Right ventricle myocardium superior (tissue), 1 donor: ENCODE measurements at regions not wholly inside any gene's neighbourhood (a gene's known extent, or its start where the extent isn't known, plus 50 kb on each side); places are given as distances from the start of the nearest gene placed in this dataset.

ENCODE experiments used
- ATAC-seq: fragments of 200-7000 bp; cut with Tn5 transposase; one replicate; pipeline ENCODE4 v1.9.1; 2020; ENCODE audit warnings: mild to moderate bottlenecking; ENCODE audit not compliant: poor library complexity
- DNase-seq: peaks from one replicate; pipeline ENCODE4 v3.0.0-alpha.2; 2020
- intact Hi-C: fragments of 100-400 bp; cut with DNase I; formaldehyde crosslinking; loops from one replicate; pipeline ENCODE4 v1.11.2; 2022
- donor health status: DM: no; HTN: yes; CAD: no; lungs with severe emphysema.

DNA sequence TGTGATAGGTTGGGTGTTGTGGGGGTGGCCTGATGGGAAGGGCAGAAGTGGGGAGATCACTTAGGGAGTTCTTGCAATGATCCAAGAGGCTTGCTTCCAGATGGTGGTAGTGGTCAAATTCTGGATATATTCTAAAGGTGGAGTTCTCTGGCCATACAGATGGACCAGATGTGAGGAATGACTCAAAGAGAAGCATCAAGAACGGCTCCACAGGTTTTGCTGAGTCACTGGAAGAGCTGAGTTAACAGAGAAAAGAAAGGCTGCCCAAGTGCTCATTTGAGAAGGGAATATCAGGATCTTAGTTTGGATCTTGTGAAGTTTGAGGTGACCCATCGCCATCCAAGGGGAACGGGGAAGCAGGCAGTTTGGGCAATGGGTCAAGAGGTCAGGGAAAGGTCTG is 192.9 kb upstream of the GALNT2 start:
- intact Hi-C loops, result no loop called here
- DNase-seq (no peak), ATAC-seq (no peak)

DNA sequence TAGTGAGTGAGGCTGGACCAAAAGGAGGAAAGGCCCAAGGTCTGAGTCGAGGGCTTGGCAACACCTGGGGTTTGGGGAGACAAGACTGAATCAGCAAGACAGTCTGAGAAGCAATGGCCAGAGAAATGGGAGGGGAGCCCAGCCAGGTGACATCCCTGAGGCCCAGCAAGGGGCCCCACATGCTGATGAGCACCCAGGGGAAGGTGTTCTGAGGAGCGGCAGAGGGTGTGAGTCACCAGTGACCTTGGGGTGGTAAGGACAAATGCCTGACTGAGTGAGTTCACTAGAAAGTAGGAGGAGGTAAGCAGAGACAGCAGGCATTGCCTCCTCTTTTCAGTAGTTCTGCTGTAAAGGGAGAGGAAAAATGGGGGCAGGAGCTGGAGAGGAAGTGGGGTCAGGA is 192.4 kb upstream of the GALNT2 start:
- ATAC-seq (no peak), DNase-seq (no peak)
- intact Hi-C loops, result no loop called here

DNA sequence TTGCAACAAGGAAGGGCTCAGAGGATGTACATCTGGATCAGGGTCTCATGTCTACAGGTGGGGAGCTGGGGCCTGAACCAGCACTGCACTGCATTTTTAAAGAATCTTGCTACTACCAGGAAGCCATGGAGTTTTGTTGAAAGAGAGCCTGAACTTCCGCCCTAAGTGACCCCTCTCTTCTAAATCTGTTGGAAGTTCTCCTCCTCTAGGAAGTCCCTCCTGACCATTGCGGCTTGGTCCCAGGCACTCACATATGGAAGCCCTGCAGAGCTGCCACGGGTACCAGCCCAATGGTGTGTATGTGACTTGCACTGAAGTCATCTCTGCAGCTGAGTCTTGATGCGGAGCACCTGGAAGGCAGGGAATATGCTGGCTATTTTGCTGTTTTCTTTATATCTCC is 192.0 kb upstream of the GALNT2 start:
- no peak for ATAC-seq
- no peak for DNase-seq
- intact Hi-C loops, result no loop called here

DNA sequence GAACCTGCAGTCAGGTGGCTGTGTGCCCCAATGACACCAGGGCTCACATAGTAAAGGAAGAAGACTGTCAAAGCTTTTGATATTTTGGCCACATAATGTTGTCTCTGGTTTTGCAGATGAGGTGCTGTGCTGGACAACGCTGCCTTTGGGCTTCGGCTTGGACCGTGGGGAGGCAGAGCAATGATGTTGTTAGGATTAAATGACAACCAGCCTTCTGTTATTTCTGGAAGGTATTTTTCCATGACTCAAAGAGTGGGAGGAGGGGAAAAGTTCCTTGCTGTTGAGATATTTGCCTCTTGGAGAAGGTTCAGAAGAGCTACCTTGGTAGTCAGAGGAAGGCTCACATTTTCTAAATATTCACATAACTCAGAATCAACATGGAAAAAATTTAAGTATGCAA is 187.3 kb upstream of the GALNT2 start:
- DNase-seq (no peak), ATAC-seq (no peak)
- intact Hi-C loops, result no loop called here

DNA sequence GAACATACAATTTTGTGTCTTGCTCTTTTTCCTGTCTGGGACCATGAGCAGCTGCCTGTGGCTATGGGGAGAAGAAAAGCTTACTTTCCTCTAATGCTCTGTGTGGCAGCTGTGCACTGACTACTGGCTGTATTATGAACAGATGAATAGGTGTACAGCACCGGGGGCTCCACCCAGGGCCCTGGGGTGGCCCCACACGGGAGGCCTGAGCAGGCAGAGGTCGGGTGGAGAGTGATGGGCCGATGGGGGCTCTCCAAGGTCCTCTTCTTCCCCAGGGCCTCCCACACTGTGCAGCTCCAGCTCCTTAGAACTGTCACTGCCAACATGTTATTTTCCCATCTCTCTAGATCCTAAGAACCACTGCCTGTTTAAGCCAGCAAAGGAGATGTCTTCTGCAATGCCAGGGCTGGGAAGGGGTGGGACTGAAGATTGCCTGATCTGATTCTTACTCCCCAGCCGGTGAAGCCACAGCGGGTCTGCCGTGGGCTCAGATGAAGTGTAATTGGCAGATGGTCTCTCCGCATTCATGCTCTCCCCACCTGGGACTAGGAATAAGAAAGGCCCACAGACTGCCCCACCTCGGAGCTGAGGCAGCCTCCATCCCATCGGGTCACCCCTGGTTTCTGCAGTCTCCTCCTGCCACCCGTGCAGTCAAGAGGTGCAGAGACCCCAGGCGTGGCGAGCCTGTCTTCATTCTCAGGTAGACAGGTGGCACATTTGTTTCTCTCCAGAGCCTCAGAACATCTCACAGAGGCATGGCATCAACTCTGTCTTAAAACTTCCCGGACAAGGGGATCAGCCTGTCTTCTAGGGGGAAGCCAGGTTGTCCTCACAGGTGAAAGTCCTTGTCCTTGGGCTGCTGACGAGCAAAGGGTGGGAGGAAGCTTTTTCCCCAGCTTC is 186.5 kb upstream of the GALNT2 start:
- no peak for DNase-seq
- intact Hi-C loops, result no loop called here
- no peak for ATAC-seq

DNA sequence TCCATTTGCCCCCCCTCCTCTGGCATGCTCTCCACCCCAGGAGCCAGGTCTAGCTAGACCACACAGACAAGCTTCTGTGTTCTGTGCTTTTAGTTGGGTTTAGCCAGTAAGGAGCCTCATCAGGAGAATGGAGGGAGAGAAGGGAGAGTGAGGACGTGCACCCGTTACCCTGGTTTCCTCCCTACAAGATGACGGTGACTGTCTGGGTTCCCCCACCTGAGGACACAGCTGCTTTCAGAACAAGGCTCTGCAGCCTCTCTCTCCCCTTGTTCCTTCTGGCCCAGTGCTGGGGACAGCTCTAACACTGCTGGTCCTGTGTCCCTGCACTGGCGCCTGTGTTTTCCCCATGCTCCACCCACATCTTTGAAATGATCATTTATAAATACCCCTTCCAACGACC is 184.4 kb upstream of the GALNT2 start:
- DNase-seq, result no peak
- no peak for ATAC-seq
- intact Hi-C loops, result no loop called here

DNA sequence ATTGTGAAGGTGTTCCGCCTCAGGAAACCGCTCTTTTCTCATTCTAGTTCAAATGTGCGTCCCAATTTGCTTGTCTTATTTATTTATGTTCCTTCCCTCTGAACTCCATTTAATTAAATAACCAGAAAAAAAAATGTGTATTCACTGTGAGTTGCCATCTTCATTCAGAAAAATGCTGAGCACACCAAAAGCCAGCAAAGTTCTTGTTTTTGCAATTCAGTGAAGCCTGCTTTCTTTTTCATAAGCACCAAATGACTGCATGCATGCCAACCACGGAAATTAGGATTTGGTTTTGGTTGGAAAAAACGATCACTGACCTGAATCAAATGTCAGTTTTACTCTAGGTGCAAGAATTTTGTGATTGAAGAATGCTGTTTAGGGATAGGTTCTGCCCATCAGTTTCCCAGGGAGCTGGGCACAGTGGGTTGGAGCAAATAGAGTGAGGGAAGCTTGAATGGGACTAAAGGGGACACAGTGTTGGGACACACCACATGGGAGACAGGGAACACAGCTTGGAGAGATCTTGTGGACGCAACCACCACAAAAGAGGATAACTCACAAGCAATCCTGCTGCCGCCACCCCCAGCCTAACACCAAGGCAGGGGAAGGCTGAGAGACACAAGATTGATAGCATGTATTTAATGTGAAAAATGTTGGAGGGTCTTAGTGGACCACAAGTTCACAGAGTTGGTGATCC is 183.4 kb upstream of the GALNT2 start:
- intact Hi-C loops, result no loop called here
- ATAC-seq (no peak), DNase-seq (no peak)

DNA sequence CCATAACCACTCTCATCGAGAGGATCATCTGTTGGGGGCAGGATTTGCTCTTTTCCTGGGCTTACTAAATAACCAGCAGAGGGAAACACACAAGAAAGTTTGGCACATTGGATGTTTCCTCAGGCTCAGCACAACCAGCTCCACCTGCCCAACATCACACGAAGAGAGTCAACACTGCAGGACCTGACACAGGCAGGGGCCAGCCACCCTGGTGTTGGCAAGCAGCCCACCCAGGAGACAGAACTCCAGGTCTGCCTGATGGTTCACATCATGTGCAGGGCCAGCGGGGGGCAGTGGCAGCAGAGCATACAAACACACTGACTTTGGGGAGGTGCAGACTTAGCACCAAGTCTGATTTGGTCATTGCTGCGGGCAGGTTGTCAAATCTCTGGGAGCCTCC is 182.3 kb upstream of the GALNT2 start:
- ATAC-seq, result no peak
- DNase-seq, result no peak
- intact Hi-C loops, result no loop called here

DNA sequence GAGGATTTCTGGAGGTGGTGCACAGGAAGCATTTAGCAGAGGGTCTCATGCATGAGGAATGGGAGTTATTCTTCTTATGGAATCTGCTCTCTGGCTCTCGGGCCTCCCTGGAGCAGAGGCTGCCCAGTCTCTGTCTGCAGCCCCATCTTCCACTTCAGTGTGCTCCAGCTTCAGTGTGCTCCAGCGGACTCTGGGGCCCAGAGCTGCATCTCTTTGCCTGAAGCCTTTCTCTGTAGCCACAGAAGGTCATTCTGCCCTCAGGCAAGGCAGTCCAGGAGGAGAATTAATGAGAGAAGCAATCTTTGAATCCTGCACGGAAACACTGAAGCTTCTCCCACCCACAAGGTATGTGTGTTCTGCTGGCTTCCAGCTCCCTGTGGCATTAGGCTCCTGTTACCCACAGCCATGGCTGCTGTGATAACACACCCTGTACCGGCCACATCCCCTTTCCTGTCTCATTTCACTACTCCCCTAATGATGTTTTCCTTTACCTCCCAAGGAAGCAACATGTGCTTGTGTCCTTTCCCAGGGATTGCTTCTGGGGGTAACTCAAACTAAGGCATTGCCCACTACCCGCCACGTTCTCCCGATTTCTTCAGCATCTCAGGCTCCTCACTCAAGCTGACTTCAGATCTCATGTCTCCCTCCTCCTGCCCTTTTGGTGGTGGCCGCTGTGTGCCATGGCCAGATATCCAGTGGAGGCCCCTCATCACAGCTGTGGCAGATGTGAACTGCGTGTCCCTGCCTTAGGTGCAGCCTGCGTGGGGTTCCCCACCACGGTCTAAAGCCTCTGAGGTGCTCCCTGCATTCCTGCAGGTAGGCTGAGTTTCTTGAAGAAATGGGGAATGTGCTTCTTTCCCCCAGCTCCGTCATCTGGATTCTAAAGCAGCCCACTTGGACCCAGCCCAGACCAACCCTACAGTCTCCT is 181.2 kb upstream of the GALNT2 start:
- ATAC-seq, result no peak
- intact Hi-C loops, result no loop called here
- DNase-seq, result no peak

DNA sequence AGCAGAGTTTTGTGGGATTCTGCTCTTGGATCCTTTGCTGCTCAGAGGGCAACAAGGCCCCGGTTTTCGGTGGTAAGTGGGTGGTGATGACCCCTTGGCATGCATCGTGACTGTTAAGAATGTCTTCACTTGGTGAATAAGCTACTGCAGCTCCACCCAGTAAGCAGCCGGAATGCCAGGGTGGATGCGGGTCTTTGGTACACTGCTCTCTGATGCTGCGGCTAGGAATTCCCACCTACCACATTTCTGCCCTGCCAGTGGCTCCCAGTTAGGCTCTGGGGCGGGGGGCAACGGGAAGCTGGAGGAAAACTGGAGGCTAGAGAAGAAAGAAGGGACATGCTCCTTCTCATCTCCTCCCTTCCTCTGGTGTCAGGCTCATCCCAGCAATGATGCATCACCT is 180.4 kb upstream of the GALNT2 start:
- ATAC-seq, result no peak
- no peak for DNase-seq
- intact Hi-C loops, result no loop called here

DNA sequence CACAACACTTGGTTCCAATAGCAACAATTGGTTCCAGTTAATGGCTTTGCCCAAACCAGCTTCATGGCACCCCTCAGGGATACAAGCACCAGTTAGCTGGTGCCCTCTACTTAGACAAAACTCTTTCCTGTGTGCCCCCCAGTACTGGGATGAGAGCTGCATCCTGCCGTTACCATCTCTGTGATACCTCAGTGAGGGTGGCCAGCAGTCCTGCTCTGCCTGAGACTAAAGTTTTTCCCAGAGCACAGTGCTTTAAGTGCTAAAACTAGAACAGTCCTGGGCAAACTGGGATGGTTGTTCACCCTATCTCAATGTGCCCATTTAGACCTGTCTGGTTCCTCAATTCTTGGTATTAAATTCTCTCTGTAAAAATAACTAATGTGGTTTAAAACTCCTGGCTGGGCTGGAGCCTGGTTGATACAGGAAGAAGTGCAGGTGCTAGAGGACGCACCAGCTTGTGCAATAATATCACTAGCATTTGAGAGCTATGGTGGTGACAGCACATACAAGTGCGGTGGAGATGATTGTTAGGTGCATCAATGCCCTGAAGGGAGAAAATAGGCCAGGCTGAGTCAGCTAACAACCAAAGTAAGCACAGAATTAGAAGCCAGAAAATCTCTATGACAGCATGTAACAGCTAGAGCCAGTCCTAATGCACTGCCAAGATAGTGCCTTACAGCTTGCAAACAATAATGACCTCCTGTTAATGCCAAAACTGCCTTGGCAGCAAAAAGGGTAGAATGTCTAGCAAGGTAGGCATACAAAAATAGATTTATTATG is 179.8 kb upstream of the GALNT2 start:
- ATAC-seq (peak; percentile 88), DNase-seq (no peak)
- intact Hi-C loops, result no loop called here

DNA sequence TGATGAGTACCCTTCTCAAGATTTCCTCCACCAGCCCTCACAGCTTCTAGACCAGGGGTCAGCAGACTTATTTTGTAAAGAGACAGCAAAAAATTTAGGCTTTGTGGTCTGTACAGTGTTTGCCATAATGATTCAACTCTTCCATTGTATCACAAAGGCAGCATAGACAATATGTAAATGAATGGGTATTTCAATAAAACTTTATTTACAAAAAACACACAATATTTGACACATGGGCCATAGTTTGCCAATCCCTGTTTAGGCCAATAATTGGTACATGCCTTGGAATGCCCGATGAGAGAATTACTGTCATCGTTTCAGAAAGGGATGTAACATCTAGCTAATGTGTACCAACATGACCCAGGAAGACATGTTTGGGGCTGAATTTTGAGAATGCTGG is 178.9 kb upstream of the GALNT2 start:
- no peak for DNase-seq
- intact Hi-C loops, result no loop called here
- no peak for ATAC-seq

DNA sequence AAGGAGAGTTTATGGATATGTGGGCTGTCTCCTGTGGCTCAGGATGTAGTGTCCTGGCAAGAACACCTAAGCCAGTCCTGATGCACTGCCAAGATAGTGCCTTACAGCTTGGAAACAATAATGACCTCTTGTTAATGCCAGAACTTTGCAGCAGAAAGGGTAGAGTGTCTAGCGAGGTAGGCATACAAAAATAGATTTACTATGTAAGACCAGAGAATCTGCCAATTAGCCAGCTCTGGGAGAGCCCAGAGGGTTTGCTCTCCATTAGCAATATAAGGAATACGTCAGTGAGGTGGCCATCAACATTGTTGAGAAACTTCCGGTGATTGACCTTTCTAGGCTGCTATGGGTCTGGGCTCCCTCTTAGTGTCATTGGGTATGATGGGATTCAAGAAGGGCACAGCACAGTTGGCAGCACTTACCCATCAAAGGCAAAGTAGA is 178.5 kb upstream of the GALNT2 start:
- DNase-seq (no peak), ATAC-seq (peak; percentile 71)
- intact Hi-C loops, result no loop called here

DNA sequence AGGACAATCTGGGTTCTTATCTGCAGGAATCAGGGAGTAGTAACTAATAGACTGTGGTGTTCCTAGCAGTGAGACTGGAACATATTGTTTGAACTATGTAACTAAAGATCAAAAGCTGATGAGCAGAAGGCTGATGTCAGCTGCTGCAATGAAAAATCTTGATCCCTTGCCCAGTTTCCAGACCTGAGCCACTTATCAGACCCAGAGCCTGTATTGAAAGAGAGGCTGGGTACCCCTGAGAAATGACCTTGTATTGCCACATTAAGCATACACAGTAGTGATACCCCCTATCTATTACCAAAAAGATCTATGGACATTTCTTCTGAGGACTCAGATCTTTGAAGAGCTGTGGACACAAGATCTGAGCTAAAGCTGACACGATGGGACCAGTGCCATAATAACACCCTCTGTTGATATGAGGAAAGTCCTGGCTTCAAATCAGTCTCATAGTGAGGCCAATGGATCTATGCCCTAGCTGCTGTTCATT is 178.0 kb upstream of the GALNT2 start:
- DNase-seq (no peak), ATAC-seq (peak; percentile 53)
- intact Hi-C loops, result no loop called here

DNA sequence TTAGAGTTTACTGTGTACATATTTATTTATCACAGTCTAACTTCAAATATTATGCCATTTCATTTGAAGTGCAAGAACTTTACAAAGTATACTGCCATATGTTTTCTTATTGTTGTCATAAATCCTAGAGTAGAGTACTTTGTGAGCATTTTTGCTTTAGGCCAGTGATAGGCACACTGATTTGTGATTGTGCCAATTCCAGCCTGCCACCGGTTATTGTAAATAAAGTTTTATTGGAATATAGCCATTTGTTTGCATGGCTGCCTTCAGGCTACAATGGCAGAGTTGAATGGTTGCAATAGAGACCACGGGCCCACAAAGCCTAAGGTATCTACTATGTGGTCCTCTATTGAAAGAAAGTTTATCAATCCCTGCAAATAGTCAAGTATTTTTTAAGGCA is 175.8 kb upstream of the GALNT2 start:
- intact Hi-C loops, result no loop called here
- ATAC-seq (no peak), DNase-seq (no peak)

DNA sequence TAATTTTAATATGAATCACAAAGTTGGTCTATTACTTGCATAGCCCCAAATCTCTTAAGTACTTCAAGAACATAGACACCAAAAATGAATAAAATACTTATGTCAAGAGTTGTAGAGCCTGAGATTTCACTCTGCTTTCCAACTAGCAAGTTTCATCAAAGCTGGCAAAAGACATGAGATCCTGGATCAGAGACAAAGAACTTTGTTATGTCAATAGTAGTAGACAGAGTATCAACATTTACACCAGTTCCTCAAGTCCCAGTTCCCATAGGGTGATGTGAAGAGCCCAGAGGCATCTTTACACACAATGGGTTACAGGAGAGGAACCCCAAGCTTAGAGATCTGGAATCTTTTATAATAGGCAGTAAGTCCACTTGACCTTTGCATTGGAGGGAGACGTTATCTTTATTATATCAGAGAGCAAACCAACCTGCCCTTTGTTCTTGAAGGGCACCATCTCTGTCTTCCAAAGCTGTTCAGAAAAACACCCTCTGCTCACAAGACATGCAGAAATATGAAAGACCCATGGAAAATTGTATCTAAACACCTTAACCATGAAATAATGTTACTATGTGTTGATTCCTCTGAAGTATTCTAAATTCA is 174.4 kb upstream of the GALNT2 start:
- intact Hi-C loops, result no loop called here
- DNase-seq, result no peak
- no peak for ATAC-seq

DNA sequence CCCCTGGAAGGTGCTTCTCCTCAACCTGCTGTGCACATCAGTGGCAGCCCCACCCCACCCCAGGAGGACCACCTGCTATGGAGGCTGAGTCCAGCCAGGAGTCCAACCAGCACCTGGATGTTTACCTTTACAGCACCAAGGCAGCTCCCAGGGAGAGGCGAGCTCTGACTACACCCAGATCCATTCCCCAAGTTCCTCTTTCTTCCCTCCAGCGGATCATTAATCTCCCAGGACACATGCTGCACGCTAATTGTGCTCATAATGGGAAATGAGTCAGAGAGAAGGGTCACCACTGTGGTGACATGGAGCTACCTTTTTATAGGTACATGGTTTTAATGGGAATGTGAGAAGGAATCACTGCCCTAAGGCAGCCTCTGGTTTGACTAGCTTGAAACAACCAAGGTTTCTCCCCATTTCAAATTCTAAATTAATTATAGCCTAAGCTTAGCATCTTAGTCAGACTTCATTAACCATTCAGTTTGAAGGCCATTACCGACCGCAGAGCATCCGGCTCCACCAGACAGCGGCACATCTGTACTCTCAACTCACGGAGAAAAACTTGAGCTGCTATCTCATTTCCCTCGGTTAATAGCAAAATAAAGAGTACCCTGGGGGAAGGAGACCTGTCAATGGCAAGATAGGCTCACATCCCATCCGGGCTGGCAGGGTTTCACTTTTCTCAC is 173.1 kb upstream of the GALNT2 start:
- ATAC-seq, result no peak
- intact Hi-C loops, result no loop called here
- DNase-seq, result no peak

DNA sequence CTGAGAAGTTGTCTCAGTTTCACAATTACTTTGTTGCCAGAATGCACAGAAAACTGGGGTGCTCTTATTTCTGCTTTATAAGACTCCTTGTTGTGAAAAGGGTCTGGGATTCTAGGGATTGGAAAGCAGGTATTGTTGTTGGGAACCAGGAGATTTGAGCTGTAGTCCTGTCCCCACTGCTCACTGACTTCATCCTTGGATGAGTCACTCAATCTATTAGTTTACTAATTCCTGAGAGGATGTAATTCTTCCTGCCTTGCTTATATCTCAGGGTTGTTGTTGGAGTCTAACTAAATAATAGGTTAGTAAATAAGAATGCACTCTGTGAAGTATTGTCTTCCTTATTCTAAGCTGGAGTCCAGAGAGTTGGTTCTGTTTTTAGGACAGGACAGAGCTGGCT is 172.5 kb upstream of the GALNT2 start:
- intact Hi-C loops, result no loop called here
- no peak for ATAC-seq
- no peak for DNase-seq
